Epidermal melanocyte (primary cell): ENCODE measurements at regions not wholly inside any gene's neighbourhood (a gene's known extent, or its start where the extent isn't known, plus 50 kb on each side); places are given as distances from the start of the nearest gene placed in this dataset.
A peak's percentile ranks its signal among the peaks of the same experiment; 100 is the strongest.
"Not testable (repeated sequence)": the region's sequence is repeated elsewhere in the genome, so short reads cannot be mapped to it uniquely, and the experiment has no call there.

Source experiments
- DNase-seq: peaks from one replicate; pipeline ENCODE4 v3.0.0; 2011; ENCODE audit warnings: low spot score; ENCODE audit not compliant: insufficient read length

GRCh38 chr1:234779600-234779999, 169.6 kb upstream of the IRF2BP2 start:
- DNase-seq: not testable (repeated sequence)

GRCh38 chr1:234779160-234779538, 169.2 kb upstream of the IRF2BP2 start:
- no peak for DNase-seq

- DNase-seq: no peak
Measured at GRCh38 chr1:234778221-234779159, 168.5 kb upstream of the IRF2BP2 start.

- no peak for DNase-seq
Measured at GRCh38 chr1:234777856-234778220, 167.9 kb upstream of the IRF2BP2 start.

- no peak for DNase-seq
Measured at GRCh38 chr1:234776876-234777855, 167.2 kb upstream of the IRF2BP2 start.

GRCh38 chr1:234776256-234776875, 166.4 kb upstream of the IRF2BP2 start:
- DNase-seq: no peak

- DNase-seq: no peak
Measured at GRCh38 chr1:234775477-234776246, 165.7 kb upstream of the IRF2BP2 start.

GRCh38 chr1:234774971-234775370, 165.0 kb upstream of the IRF2BP2 start:
- no peak for DNase-seq

GRCh38 chr1:234773936-234774677, 164.1 kb upstream of the IRF2BP2 start:
- DNase-seq: no peak

- DNase-seq: peak; percentile 86
Measured at GRCh38 chr1:234772345-234773147, 162.6 kb upstream of the IRF2BP2 start.

GRCh38 chr1:234771642-234772344, 161.8 kb upstream of the IRF2BP2 start:
- no peak for DNase-seq

- no peak for DNase-seq
Measured at GRCh38 chr1:234770924-234771540, 161.1 kb upstream of the IRF2BP2 start.

- no peak for DNase-seq
Measured at GRCh38 chr1:234769986-234770795, 160.2 kb upstream of the IRF2BP2 start.

GRCh38 chr1:234769284-234769985, 159.5 kb upstream of the IRF2BP2 start:
- DNase-seq: no peak

- DNase-seq: no peak
Measured at GRCh38 chr1:234768569-234769283, 158.7 kb upstream of the IRF2BP2 start.

GRCh38 chr1:234768171-234768568, 158.2 kb upstream of the IRF2BP2 start:
- no peak for DNase-seq
